GM12878 (cell line): ENCODE measurements at regions not wholly inside any gene's neighbourhood (a gene's known extent, or its start where the extent isn't known, plus 50 kb on each side); places are given as distances from the start of the nearest gene placed in this dataset.

Experiments
- HDAC2 ChIP-seq: fragments of 200-600 bp; sonication (generic); IDR thresholded peaks from 2 replicates; pipeline ENCODE4 v1.6.1; 2017
- POLR2AphosphoS5 ChIP-seq: IDR thresholded peaks from 2 replicates; pipeline ENCODE4 v1.6.1; 2011; ENCODE audit warnings: mild to moderate bottlenecking, low read length, inconsistent platforms
- SPI1 ChIP-seq: IDR thresholded peaks from 2 replicates; pipeline ENCODE4 v1.6.1; 2011; ENCODE audit warnings: low read depth, mild to moderate bottlenecking, low read length, moderate library complexity, borderline replicate concordance; ENCODE audit not compliant: insufficient read depth
- TCF12 ChIP-seq: IDR thresholded peaks from 2 replicates; pipeline ENCODE4 v1.6.1; 2011; ENCODE audit warnings: low read depth, mild to moderate bottlenecking, low read length
- TF ChIP-seq, protein P1 (sequence below): fragments of 450-650 bp; IDR thresholded peaks from 2 replicates; pipeline ENCODE4 v1.6.1; 2017; ENCODE audit warnings: mild to moderate bottlenecking
- TF ChIP-seq, protein P2 (sequence below), 3 experiments: IDR thresholded peaks in 2 of 3; conservative IDR thresholded peaks in 1 of 3; 2 replicates each; pipeline ENCODE4 v1.5.1; 2011; ENCODE audit warnings: low read depth in 3 of 3, low read length in 3 of 3, mild to moderate bottlenecking in 3 of 3, control low read depth in 2 of 3, moderate library complexity in 2 of 3, inconsistent platforms in 1 of 3, mixed read lengths in 1 of 3; ENCODE audit not compliant: control insufficient read depth in 2 of 3, insufficient read depth in 1 of 3; ENCODE audit errors: extremely low read depth in 1 of 3
- TF ChIP-seq, protein P3 (sequence below): IDR thresholded peaks from 2 replicates; pipeline ENCODE4 v1.6.1; 2012; ENCODE audit warnings: low read length, inconsistent platforms

DNA sequence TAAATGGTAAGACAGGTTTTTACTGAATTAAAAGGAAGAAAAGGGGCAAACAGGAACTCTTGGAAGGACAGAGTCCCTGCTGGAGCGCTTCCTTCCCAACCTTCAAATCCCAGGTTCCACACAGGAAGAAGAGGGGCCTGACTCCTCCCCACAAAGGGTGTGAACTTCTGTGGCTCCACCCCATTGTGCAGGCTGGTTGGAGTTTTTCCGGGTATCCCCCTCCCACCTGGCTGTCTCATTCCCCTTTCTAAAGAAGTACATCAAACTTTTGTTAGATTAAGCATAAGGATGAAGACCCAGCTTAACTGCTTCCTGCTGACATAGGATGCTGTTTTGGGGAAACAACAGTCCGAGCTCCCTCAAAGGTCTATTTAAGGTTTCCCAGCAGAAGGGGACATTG is 187.7 kb downstream of the FCRL5 start:
- TF ChIP-seq, protein P1, sequence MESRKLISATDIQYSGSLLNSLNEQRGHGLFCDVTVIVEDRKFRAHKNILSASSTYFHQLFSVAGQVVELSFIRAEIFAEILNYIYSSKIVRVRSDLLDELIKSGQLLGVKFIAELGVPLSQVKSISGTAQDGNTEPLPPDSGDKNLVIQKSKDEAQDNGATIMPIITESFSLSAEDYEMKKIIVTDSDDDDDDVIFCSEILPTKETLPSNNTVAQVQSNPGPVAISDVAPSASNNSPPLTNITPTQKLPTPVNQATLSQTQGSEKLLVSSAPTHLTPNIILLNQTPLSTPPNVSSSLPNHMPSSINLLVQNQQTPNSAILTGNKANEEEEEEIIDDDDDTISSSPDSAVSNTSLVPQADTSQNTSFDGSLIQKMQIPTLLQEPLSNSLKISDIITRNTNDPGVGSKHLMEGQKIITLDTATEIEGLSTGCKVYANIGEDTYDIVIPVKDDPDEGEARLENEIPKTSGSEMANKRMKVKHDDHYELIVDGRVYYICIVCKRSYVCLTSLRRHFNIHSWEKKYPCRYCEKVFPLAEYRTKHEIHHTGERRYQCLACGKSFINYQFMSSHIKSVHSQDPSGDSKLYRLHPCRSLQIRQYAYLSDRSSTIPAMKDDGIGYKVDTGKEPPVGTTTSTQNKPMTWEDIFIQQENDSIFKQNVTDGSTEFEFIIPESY: no peak
- TF ChIP-seq, protein P2, sequence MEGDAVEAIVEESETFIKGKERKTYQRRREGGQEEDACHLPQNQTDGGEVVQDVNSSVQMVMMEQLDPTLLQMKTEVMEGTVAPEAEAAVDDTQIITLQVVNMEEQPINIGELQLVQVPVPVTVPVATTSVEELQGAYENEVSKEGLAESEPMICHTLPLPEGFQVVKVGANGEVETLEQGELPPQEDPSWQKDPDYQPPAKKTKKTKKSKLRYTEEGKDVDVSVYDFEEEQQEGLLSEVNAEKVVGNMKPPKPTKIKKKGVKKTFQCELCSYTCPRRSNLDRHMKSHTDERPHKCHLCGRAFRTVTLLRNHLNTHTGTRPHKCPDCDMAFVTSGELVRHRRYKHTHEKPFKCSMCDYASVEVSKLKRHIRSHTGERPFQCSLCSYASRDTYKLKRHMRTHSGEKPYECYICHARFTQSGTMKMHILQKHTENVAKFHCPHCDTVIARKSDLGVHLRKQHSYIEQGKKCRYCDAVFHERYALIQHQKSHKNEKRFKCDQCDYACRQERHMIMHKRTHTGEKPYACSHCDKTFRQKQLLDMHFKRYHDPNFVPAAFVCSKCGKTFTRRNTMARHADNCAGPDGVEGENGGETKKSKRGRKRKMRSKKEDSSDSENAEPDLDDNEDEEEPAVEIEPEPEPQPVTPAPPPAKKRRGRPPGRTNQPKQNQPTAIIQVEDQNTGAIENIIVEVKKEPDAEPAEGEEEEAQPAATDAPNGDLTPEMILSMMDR (IDR thresholded peaks at IDR 0.05 in 2 of 3, conservative IDR thresholded peaks at IDR 0.05 in 1 of 3; ENCODE audit: control insufficient read depth in 2 of 3, extremely low read depth in 1 of 3, insufficient read depth in 1 of 3, low read depth in 3 of 3, low read length in 3 of 3): no peak
- TF ChIP-seq SPI1 (no peak), POLR2AphosphoS5 (no peak), HDAC2 (no peak), TCF12 (no peak)
- TF ChIP-seq, protein P3, sequence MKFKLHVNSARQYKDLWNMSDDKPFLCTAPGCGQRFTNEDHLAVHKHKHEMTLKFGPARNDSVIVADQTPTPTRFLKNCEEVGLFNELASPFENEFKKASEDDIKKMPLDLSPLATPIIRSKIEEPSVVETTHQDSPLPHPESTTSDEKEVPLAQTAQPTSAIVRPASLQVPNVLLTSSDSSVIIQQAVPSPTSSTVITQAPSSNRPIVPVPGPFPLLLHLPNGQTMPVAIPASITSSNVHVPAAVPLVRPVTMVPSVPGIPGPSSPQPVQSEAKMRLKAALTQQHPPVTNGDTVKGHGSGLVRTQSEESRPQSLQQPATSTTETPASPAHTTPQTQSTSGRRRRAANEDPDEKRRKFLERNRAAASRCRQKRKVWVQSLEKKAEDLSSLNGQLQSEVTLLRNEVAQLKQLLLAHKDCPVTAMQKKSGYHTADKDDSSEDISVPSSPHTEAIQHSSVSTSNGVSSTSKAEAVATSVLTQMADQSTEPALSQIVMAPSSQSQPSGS: no peak
